Neuron (in vitro differentiated cells): ENCODE measurements at regions not wholly inside any gene's neighbourhood (a gene's known extent, or its start where the extent isn't known, plus 50 kb on each side); places are given as distances from the start of the nearest gene placed in this dataset.
A peak's percentile ranks its signal among the peaks of the same experiment; 100 is the strongest.

ENCODE experiments used
- H2AFZ ChIP-seq: one replicate; pipeline ENCODE4 v1.6.1; 2013; ENCODE audit warnings: low read depth, mild to moderate bottlenecking, inconsistent platforms, low read length, moderate library complexity
- H3K27me3 ChIP-seq: one replicate; pipeline ENCODE4 v1.6.1; 2013; ENCODE audit warnings: low read length; ENCODE audit not compliant: insufficient read depth
- H3K36me3 ChIP-seq: one replicate; pipeline ENCODE4 v1.6.1; 2013; ENCODE audit warnings: low read length; ENCODE audit not compliant: insufficient read depth
- H3K4me1 ChIP-seq: one replicate; pipeline ENCODE4 v1.6.1; 2013; ENCODE audit warnings: low read length; ENCODE audit not compliant: insufficient read depth
- H3K4me3 ChIP-seq: 2 replicates; pipeline ENCODE4 v1.5.1; 2013; ENCODE audit warnings: mild to moderate bottlenecking, low read length, moderate library complexity
- H3K9me3 ChIP-seq: one replicate; pipeline ENCODE4 v1.6.1; 2013; ENCODE audit warnings: low read length

- no peak overlapping the region for H2AFZ ChIP-seq
- peaks cover 43% of the 10 kb centered on the region for H3K4me1 ChIP-seq
- peaks cover 5% of the 10 kb centered on the region for H3K9me3 ChIP-seq
- no peak overlapping the region for H3K4me3 ChIP-seq
- H3K27me3 ChIP-seq = no peaks in the 10 kb centered on the region
- H3K36me3 ChIP-seq = no peaks in the 10 kb centered on the region
Measured at GRCh38 chr2:236974148-236974547, 111.5 kb upstream of the COPS8 start.

DNA sequence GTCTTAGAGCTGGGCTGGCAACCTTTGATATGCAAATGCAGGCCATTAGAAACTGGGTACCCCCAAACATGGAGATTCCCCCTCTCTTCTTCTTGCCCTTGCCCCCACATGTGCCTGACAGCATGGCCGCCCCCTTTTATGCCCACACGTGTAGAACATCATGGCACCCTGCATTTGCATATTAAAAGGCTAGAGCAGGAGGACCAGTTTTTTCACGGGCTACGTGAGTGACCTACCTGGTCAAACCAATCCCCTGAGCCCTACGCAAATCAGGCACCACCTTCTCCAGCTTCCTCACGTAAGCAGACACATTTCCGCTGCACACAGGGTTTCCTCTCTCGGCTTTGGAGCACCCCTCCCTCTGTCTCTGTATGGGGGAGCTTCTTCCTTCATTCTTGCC, 110.9 kb upstream of the COPS8 start:
- no peaks in the 10 kb centered on the region for H3K27me3 ChIP-seq
- no peak overlapping the region for H2AFZ ChIP-seq
- H3K4me1 ChIP-seq = peaks cover 43% of the 10 kb centered on the region
- H3K36me3 ChIP-seq = no peaks in the 10 kb centered on the region
- H3K9me3 ChIP-seq = peaks cover 5% of the 10 kb centered on the region
- H3K4me3 ChIP-seq = no peak overlapping the region

DNA sequence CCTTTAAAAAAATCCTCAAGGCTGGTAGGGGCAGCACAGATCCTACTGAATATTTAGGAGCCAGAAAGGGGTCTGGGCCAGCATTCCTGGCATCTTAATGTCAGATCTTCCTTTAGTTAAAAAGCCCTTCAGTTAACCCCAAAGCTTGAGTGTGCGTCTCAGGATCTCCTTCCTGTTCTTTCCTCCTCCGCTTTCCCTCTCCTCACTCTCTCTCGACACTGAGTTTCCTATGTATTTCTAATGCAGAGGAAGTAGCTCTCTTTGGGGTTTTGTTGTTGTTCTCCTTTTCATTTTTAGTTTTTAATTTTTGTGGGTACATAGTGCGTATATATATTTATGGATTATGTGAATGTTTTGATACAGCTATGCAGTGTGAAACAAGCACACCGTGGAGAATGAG, 109.9 kb upstream of the COPS8 start:
- no peak overlapping the region for H3K4me3 ChIP-seq
- H3K36me3 ChIP-seq = no peaks in the 10 kb centered on the region
- peaks cover 5% of the 10 kb centered on the region for H3K9me3 ChIP-seq
- peaks cover 43% of the 10 kb centered on the region for H3K4me1 ChIP-seq
- peak overlapping the region; percentile 20 for H2AFZ ChIP-seq
- no peaks in the 10 kb centered on the region for H3K27me3 ChIP-seq

DNA sequence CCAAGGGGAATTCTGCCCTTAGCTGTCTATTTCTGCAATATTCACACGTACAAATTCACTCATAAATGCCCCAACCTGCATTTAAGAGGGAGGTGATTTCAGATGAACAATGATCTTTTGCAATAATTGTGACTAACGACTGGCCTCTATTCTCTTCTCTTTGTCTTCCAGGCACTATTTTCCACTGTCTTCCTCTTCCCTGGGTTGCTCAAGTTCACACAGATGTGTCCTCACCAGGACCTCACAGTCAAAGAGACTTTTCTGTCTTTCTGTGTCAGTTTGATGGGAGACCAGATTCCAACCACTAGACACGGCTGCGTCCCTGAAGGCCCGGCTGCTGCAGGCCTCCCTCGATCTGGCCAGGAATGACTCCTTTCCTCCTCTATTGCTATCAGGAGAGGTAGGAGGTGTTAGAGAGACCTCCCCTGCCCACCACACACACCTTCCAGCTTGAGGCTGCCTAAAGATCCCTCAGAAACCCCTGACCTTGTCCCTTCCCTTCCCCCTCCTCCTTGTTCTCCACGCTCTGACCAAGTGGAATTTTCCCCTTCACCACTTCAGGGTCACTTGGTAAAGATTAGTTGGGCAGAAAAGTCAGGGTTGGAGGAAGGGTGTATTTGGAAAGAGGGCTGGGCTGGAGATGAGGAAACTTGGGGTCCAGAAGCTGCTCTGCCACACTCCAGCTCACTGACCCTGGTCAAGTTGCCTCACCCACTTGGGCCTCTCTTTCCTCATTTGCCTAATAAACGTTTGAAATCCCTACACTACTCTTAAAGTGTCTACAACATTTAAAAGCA, 109.2 kb upstream of the COPS8 start:
- no peaks in the 10 kb centered on the region for H3K27me3 ChIP-seq
- H3K36me3 ChIP-seq = no peaks in the 10 kb centered on the region
- peaks cover 5% of the 10 kb centered on the region for H3K9me3 ChIP-seq
- peak overlapping the region; percentile 20 for H2AFZ ChIP-seq
- peaks cover 43% of the 10 kb centered on the region for H3K4me1 ChIP-seq
- no peak overlapping the region for H3K4me3 ChIP-seq

DNA sequence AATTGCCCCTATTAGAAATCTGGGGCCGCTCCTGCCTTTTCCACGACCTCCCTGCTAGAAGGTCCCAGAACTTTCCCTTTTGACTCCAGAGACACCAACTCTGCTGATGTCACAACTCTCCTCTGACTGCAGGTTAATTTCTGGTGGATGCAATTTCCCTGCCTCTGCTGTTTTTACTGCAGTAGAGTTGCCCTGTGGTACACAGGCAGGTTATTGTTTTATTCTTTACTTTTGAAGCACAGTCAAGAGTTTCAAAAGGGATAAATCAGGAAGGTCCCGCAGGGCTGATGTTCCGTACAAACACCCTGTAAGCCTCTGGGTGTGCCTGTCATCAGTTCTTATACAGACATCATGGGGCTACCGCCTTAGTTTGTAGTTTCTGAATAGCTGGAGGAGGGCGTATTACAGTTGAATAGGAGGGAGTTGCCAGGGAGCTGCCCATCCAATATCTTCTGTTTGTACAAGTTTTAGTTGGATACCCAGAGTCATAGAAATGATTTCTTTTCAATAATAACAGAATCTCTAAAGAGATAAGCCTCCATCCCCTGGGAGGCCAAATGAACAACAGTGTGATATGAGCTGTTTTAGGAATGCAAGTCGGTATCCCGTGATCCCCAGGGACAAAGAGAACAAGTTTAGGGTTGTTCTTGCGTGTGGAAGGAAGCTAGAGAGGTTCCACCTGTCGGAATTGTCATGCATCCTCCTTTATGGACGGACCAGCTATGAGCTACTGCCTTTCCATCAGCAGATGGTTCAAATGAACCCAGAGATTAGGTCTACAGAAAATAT, 108.4 kb upstream of the COPS8 start:
- H3K4me1 ChIP-seq = peaks cover 37% of the 10 kb centered on the region
- H3K4me3 ChIP-seq = no peak overlapping the region
- H2AFZ ChIP-seq = no peak overlapping the region
- H3K27me3 ChIP-seq = no peaks in the 10 kb centered on the region
- H3K36me3 ChIP-seq = no peaks in the 10 kb centered on the region
- H3K9me3 ChIP-seq = peaks cover 5% of the 10 kb centered on the region

DNA sequence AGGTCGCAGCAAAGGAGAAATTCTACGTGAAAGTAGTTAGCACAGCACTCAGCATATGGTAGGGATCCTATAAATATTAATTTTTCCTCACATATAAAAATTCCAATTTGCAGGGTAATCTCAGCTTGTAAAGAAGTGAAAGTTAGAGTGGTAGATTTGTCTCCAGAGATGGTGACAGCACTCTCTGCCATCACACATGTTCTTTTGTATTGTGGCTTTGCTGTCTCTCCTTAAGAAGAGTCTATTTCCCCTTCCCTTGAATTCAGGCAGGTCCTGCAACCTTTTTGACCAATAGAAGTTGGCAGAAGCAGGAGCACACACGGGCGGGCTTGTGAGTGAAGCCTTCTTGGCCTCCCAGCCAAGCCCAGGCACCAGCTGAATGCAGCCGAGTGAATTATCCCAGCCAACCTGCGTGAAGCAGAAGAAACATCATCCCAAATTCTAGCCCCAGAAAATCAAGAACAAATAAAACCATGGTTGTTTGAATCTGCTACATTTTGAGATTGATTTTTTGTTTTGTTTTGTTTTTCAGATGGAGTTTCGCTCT, 107.8 kb upstream of the COPS8 start:
- H3K4me1 ChIP-seq = peaks cover 31% of the 10 kb centered on the region
- no peak overlapping the region for H2AFZ ChIP-seq
- no peaks in the 10 kb centered on the region for H3K27me3 ChIP-seq
- H3K36me3 ChIP-seq = no peaks in the 10 kb centered on the region
- no peak overlapping the region for H3K4me3 ChIP-seq
- H3K9me3 ChIP-seq = peaks cover 5% of the 10 kb centered on the region

- Histone ChIP-seq H3K9me3 (peaks cover 8% of the 10 kb centered on the region), H2AFZ (no peak overlapping the region), H3K4me3 (no peak overlapping the region), H3K36me3 (no peaks in the 10 kb centered on the region), H3K27me3 (no peaks in the 10 kb centered on the region), H3K4me1 (peaks cover 18% of the 10 kb centered on the region)
Measured at GRCh38 chr2:236979664-236980063, 106.0 kb upstream of the COPS8 start.

GRCh38 chr2:236980961-236981360, 104.7 kb upstream of the COPS8 start:
- no peak overlapping the region for H2AFZ ChIP-seq
- no peak overlapping the region for H3K4me3 ChIP-seq
- H3K4me1 ChIP-seq = peaks cover 16% of the 10 kb centered on the region
- H3K9me3 ChIP-seq = peaks cover 7% of the 10 kb centered on the region
- no peaks in the 10 kb centered on the region for H3K36me3 ChIP-seq
- H3K27me3 ChIP-seq = no peaks in the 10 kb centered on the region

- H3K9me3 ChIP-seq = peaks cover 5% of the 10 kb centered on the region
- no peaks in the 10 kb centered on the region for H3K27me3 ChIP-seq
- peaks cover 6% of the 10 kb centered on the region for H3K4me1 ChIP-seq
- H3K36me3 ChIP-seq = no peaks in the 10 kb centered on the region
- no peak overlapping the region for H2AFZ ChIP-seq
- H3K4me3 ChIP-seq = no peak overlapping the region
Measured at GRCh38 chr2:236981701-236982485, 103.8 kb upstream of the COPS8 start.

- Histone ChIP-seq H2AFZ (no peak overlapping the region), H3K27me3 (no peaks in the 10 kb centered on the region), H3K4me3 (no peak overlapping the region), H3K4me1 (no peaks in the 10 kb centered on the region), H3K36me3 (no peaks in the 10 kb centered on the region), H3K9me3 (peaks cover 3% of the 10 kb centered on the region)
Measured at GRCh38 chr2:236982693-236983455, 102.8 kb upstream of the COPS8 start.

DNA sequence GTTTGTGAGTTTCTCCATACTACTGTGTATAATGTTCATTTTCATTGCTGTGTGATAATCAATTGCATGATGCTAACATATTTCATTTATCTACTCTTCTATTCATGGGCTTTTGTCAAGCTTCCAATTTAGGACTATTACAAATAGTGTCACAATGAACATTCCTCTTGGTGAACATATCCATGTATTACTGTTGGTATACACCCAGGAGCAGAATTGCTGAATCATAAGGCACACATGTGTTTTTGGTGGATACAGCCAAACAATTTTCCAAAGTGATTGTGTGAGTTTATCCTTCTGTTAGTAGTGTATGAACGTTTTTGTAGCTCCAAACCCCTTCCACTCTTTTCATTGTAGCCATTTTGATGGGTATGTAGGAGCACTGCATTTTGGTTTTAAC, 101.6 kb upstream of the COPS8 start:
- no peaks in the 10 kb centered on the region for H3K27me3 ChIP-seq
- no peaks in the 10 kb centered on the region for H3K36me3 ChIP-seq
- H2AFZ ChIP-seq = no peak overlapping the region
- H3K4me1 ChIP-seq = peaks cover 8% of the 10 kb centered on the region
- H3K9me3 ChIP-seq = peaks cover 3% of the 10 kb centered on the region
- no peak overlapping the region for H3K4me3 ChIP-seq

DNA sequence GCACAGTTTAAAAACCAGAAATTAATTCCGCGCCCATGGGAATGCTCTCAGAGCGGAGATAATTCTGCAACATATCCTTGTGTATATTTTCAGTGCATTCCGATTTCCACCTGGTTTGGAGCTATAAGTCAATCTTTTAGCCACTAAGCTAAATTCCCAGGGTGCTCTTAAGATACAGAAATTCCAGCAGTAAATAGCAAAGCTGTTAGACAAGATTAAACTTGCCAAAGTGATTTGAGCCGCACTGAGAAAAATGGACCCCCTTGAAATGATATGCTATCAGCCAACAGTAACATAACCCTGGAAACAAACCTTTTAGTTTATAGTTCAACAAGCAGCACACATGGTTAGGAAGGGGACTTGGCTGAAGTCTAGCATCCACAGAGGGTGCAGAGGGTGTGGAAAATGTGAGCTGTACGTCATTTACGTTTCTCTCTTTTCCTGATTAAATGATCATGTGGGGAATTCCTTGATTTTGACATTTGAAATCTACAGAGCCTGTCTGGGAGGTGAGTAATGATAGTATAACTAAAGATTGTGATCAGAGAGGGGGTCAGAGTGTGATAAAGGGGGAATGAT, 99.8 kb upstream of the COPS8 start:
- no peak overlapping the region for H3K4me3 ChIP-seq

More for the DNA sequence above, 99.8 kb upstream of the COPS8 start:
- peaks cover 3% of the 10 kb centered on the region for H3K9me3 ChIP-seq
- H3K27me3 ChIP-seq = no peaks in the 10 kb centered on the region
- no peak overlapping the region for H2AFZ ChIP-seq
- peaks cover 17% of the 10 kb centered on the region for H3K4me1 ChIP-seq
- no peaks in the 10 kb centered on the region for H3K36me3 ChIP-seq
